SW480 (cell line): ENCODE measurements at regions not wholly inside any gene's neighbourhood (a gene's known extent, or its start where the extent isn't known, plus 50 kb on each side); places are given as distances from the start of the nearest gene placed in this dataset.

Experiments used
- DNase-seq: peaks from one replicate; pipeline ENCODE4 v3.0.0-alpha.2; 2016; ENCODE audit warnings: low spot score

DNA sequence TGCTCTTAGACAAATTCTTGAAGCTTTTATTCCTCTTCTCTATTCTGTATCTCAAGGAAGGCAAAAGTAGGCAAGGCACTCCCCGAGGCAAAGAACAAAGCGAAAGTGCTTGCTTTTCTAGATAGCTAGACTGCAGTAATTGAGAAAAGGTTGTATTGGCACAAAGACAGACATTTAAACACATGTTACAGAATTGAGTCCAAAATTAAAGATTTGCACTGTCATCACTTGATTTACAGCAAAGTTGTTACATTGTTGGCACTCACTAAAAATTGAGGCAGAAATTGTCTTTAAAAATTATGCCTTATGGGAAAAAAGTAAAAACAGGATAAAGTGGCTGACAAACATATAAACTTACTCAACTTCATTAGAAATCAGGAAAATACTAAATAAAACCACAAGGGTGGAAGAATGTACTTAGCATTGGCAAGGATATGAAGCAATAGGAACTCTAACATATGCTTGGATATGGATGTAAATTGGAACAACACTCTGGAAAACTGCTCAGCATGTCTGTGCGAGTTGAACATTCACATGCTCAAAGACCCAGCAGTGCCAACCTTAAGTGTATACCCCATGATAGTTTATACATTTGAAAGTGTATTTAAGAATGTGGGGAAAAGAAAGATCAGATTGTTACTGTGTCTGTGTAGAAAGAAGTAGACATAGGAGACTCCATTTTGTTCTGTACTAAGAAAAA lies 491.3 kb downstream of the GLRX3 start:
- no peak for DNase-seq

GRCh38 chr10:130630135-130630534 lies 493.9 kb downstream of the GLRX3 start:
- no peak for DNase-seq

DNA sequence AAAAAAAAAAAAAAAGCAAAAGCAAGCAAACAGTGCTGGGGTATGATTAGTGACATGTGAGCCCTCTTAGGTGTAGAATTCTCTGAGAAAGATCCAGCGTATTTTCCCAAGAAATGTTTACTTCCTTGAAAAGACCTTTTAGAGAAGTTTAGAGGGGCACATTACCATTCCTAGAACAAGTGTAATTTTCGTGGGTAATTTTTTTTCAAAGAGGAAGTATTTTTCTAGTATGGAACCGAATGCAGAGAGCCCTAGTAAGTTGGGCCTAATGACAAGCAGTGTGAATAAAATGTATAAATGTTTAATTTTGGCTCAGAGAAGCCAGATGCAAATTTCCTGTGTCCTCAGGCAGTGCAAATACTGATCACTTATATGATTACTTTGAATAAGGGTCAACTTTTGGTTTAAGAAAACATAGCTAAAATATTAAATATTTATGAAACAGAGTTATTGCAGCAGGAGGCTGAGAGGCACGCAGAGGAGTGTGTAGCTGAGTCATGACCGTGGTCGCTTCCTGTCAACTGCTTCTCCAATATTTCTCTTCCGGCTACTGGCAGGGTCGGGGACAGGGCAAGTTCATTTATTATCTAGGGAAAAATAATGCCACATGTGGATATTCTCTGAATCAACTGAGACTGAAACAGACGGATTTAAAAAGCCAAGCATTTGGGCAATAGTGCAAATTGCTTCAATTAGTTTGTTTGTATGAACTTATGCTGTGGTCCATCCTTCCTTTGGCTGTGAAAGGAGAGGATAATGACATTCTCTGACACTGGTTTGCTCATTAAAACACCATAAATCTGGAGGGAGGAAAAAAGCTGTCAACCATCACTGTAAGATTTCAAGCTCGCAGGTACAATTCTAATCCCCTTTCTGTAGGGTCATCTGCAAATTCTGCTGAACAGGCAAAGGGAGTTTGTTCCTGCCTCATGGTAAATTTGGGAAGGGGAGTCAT lies 495.2 kb downstream of the GLRX3 start:
- peak; percentile 17 for DNase-seq

DNA sequence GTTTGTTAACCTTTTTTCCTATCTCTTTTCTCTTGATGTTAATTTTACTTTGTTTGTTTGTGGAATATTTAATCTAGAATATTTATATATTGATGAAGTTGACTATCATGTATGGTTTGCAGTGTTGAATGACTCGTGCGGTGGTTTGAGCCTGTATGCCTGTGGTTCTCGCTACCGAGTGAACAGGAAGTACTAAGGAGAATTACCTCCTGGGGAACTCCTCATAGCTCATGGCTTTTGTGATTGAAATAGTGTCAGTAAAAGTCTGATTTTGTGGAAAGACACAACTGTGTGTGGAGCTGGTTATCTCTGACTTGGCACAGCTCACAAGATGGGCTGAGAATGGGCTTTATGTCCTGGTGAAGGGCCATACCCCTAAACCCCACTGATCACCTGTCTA lies 498.6 kb downstream of the GLRX3 start:
- no peak for DNase-seq

DNA sequence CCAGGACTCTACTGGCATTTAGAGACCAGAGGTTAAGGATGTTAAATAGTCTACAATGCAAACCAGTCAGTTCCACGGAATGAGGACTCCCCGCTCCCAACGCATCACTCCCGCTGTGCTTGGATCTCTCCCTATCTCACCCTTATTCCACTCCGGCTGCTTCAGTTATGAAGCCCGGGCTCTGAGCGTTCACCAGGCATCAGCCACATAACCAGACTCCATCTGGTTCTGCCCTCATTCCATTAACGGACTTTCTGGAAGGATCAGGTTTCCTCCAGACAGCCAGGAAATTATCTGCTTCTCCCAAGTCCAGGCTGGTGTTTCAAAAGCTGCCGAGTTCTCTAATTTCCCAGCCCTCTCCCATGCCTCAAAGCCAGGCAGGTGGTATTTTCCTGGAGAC lies 499.3 kb downstream of the GLRX3 start:
- DNase-seq, result no peak

GRCh38 chr10:130636313-130636930 lies 500.2 kb downstream of the GLRX3 start:
- DNase-seq, result no peak

DNA sequence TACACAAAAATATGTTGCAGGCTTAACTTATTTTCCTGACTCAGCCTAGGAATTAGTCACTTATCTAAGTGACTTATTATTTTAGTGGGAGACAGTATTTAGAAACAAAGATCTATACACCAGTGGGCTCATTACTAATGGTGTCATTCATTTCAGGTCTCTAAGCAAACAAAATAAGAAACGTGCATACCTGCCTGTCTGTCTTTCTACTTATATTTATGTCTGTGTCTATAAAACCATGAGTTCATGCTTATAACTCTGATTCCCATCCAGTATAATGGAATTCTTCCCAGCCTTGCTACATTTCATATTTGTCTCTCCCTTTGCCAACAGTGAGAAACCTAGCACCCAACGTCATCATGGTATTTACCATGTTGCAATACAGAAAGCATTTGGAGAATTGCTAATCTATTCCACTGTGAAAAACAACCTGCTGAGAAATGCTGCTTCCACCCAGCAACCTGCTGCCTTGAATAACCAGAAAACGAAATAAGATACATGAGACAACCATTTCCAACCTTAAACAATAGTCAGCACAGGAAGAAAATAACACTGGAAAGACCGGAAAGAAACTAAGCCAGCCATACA lies 501.0 kb downstream of the GLRX3 start:
- no peak for DNase-seq

DNA sequence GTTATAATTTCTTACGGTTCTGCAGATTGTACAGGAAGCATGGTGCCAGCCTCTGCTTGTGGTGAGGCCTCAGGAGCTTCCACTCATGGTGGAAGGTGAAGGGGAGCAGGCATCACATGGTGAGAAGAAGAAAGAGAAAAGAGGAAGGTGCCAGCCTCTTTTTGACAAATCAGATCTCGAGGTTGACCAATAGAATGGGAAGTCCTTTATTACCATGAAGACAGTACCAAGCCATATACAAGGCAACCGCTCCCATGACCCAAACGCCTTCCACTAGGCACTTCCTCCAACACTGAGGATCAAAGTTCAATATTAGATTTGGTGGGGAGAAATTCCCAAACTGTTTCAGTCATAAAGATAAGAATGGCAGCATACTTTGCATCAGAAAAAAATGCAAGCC lies 502.8 kb downstream of the GLRX3 start:
- DNase-seq, result no peak

DNA sequence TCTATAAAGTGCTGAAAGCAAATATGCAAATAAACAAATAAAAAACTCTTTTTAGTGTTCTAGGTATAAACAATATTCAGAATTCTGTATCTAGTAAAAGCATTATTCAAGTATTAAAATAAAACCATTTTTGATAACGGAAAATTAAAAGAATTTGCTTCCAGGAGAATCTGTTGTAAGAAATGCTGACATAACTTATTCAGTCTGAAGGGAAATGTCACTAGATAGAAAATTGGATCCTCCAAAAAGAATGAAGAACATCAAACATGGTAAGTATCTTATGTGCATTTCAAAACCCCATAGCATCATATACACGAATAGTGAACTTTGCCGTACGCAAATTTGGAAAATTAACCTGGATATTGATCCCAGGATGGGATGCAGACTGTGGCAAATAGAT lies 506.7 kb downstream of the GLRX3 start:
- DNase-seq, result no peak

DNA sequence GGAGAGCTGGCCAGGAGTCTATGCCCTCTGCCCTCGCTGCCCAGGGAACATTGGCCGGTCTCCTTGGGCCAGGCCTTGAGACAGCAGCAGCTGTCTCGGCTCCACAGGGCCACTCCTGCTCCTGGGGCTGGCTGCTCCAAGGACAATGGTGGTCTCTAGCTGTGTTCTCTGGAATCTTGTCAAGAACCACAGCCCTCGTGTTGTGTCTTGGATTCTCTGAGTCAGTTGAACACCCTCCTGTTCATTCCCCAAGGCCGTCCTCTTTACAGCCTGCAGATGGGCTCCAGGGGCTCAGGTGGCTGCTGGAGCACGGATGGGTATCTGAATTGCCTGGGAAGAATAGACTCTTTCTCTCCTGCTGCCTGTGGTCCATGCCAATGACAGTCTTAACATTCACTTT lies 511.1 kb downstream of the GLRX3 start:
- no peak for DNase-seq

- no peak for DNase-seq
Observed at GRCh38 chr10:130648807-130649206, 512.6 kb downstream of the GLRX3 start.

GRCh38 chr10:130652544-130652943 lies 516.4 kb downstream of the GLRX3 start:
- DNase-seq, result peak; percentile 37

GRCh38 chr10:130652964-130653578 lies 516.9 kb downstream of the GLRX3 start:
- no peak for DNase-seq

DNA sequence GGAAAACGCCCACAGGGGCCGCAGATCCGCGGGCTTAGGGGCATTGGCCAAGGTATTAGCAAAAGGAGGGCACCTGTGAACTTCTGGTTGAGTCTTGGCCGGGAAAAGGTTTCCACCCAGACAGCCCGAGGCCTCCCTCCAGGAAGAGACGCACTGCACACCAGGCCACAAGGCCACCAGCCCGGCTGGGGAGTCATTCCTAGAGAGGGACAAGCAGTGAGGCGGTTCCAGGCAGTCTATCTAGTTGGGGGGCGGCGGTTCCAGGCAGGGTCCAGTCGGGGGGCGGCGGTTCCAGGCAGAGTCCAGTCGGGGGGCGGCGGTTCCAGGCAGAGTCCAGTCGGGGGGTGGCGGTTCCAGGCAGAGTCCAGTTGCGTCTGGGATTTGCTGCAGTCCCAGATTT lies 518.5 kb downstream of the GLRX3 start:
- DNase-seq, result no peak

DNA sequence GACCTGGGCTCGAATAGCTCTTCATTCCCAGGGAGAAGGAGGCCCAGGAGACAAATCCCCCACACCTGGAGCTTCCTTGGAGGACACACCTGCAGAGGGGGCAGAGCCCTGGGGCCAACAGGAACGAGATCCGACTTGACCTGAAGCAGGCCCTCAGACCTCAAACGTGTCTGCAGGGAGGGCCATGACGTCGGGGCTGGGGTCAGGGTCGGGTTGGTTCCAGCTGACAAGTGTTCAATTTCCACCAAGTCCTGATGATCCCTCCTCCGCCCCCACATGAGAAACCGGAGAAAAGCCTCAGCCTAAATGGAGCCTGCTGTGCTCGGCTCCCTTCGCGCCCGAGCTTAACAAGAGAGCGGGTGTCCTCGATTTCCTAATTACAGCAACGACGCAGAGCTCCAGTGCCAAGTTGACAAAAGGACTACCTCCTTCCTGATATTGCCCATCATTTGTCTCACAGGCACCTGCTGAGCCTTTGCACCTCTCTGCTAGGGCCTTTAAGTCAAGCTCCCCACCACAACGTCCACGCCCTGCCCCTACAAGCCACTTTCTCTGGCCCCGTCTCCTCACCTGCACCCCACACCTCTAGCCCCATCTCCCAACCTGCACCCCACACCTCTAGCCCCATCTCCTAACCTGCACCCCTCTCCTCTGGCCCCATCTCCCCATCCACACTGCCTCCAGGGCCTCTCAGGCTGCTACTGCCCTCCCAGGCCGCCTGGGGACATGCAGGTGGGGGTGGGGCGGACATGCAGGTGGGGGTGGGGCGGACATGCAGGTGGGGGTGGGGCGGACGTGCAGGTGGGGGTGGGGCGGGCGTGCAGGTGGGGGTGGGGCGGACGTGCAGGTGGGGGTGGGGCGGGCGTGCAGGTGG lies 519.4 kb downstream of the GLRX3 start:
- no peak for DNase-seq

DNA sequence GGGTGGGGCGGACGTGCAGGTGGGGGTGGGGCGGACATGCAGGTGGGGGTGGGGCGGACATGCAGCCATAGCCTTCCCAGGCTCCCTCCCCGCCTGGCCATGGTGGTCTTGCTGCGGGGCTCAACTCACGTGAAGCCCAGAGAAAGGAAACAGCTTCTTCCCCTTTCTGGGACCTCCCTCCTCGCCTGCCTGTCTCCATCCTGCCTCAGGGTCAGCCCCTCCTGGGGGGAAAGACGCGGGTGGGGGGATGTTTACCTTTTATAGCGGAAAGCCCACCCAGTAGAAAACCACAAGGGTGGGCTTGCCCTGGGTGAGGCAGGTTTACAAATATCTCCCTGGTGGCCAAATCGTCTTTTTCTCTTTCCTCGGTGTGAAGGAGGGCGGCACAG lies 520.0 kb downstream of the GLRX3 start:
- DNase-seq, result no peak

DNA sequence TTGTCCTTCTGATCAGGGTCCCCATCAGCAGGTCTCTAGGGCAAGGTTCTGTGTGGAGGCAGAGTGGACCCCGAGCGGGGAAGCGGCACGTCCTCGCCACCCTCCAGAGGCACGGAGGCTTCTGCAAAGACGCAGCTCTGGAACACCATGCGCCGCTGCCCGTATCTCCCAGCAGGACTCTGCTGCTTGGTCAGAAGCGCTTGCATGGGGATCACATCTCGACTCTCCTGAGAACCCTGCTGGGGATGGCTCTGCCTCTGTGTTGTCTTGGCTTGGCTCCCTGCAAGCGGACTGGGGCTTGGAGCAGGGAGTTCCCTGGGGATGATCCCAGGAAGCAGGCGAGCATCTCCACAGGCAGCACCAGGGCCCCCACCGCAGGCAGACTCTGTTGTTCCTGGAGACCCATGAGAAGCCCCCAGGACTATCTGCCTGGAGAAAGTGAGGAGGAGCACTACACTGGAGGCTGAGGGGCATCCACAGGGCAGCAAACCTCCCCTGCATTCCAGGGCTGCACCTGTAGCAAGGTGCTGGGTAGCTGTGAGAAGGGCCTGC lies 520.5 kb downstream of the GLRX3 start:
- DNase-seq, result no peak

DNA sequence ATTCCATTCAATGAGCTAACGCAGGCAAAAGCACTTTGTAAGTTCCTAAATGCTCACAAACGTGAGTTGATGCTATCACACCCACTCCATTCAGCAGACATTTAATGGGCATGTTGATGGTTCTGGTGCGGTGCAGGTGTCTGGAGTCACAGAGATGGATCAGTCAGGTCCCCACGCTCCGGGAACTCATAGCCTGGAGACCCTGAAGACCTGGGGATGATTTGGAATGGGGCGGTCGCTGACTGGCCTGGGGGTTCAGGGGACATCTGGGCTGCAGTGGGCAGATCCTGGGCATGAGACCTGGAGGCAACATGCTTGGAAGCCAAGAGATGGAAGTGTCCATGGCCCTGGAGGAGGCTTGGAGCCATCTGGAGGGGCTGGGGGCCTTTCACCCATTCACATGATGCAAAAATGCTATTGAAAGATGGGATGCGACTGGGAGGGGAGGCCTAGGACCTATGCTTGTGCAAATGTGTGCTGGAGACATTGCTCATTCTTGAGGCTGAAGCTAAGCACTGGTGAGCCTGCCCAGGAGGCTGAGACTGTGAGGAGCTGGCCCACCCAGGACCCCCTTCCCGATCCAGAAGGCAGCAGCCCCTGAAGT lies 522.6 kb downstream of the GLRX3 start:
- DNase-seq, result no peak

- no peak for DNase-seq
Observed at GRCh38 chr10:130659528-130659927, 523.3 kb downstream of the GLRX3 start.

DNA sequence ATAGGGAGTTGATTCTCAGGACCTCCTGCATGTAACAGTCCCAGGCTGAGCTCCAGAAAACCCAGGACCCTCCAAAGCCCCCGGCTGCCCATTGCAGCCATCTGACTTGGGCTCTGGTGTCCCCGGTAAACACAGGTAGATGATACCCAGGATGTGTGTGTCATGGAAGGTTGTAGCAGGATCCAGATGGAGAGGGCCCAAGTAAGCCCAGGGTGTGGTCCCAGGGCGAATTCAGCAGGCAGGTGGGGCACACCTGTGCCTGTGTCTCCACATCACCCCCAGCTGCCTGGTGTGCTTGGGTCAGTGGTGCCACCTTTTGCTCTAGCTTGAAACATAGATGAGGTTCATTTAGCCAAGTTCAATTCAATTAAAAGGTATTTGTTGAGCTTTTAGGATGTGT lies 524.1 kb downstream of the GLRX3 start:
- DNase-seq, result no peak
